Activated CD4-positive, alpha-beta T cell treated with anti-CD3 and anti-CD28 coated beads, Interleukin-2, amount 50 U/mL, for 24 hours (primary cell): ENCODE measurements at regions not wholly inside any gene's neighbourhood (a gene's known extent, or its start where the extent isn't known, plus 50 kb on each side); places are given as distances from the start of the nearest gene placed in this dataset.
"Not testable (repeated sequence)": the region's sequence is repeated elsewhere in the genome, so short reads cannot be mapped to it uniquely, and the experiment has no call there.

Experiments
- DNase-seq, 2 donors: peaks; one replicate each; pipeline ENCODE4 v3.0.0-alpha.2; 2020; ENCODE audit warnings: low read depth in 1 of 2, low spot score in 1 of 2

DNA sequence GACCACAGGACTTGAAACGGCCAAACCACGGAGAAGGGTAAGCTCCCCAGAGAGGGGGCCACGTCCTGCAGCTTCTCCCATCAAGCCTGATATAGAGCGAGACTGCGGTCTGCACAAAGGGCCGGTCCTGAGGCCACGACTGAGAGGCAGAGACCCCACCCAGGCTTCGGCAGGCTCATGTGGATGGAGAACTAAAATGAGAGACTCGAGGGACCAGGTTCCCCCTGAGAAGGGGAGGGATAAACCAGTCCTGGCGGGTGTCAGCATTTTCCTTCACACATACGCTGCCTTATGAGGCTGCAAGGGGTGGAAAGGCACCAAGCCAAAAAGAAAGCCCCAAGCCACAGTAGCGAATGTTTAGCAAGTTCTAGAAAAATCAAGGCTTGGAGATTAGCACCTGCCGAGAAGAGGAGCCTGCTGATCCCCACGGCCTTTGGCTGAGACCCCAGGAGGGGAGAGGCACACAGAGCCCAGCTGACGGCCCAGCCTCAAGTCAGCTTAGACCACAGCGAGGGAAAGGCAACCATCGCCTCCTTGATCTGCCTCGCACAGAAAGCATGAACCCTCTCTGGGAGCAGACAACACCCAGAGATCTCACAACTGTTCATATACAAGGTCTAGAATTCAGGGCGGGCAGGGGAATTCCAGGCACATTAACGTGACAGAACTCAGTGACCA, 92.6 kb upstream of the RNF32 start:
- DNase-seq = no peak

DNA sequence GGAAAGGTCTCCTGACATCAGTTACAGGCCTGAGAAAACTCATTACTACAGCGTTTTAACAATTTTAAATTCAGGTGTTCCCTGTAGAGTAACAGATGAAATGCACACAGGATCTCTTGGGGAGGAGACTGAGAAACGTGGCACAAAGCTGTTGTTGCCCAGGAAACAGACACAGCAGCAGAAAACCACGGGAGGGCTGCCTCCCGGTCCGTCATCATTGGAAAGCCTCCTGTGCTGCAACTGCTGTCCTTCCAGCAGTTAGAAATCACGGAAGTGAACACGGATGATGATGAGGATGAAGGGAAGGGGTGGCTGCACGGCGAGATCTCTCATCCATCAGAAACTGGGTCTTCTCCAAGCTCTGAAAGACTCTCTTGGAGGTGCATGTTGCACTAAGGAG, 94.6 kb upstream of the RNF32 start:
- DNase-seq = no peak

DNA sequence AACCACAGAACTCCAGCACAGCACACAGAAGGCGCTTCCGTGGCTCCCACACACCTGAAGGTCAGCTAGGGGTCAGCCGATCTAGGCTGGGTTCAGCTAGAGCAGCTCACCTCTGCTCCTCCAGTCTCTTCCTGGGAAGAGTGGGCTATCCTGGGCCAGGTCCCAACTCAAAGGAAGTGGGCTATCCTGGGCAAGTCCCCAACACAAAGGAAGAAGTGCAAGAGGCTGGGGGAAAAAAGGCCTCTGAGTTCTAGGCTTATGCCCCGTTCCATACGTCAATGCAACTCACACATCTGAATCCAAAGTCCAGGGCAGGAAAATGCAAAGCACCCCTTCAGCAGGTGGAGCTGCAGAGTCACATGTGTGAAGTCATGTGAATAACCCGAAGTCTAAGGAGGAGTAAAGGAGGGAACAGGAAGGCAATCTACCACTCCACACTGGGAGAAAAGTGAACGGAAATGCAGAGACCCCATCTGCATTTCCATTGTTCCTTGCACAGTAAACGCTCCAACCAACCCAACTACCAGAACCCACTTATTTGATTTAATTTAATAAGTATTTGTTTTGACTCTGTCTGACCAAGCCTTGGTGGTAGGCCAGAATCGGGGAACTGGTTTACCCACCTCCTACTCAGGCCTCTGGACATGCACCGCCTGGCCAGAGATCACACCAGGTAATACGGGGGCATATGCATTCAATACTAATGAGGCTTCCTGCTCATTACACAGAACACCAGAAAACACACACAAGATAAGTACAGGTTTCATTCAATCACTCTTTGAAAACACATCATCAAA, 95.5 kb upstream of the RNF32 start:
- no peak for DNase-seq

DNA sequence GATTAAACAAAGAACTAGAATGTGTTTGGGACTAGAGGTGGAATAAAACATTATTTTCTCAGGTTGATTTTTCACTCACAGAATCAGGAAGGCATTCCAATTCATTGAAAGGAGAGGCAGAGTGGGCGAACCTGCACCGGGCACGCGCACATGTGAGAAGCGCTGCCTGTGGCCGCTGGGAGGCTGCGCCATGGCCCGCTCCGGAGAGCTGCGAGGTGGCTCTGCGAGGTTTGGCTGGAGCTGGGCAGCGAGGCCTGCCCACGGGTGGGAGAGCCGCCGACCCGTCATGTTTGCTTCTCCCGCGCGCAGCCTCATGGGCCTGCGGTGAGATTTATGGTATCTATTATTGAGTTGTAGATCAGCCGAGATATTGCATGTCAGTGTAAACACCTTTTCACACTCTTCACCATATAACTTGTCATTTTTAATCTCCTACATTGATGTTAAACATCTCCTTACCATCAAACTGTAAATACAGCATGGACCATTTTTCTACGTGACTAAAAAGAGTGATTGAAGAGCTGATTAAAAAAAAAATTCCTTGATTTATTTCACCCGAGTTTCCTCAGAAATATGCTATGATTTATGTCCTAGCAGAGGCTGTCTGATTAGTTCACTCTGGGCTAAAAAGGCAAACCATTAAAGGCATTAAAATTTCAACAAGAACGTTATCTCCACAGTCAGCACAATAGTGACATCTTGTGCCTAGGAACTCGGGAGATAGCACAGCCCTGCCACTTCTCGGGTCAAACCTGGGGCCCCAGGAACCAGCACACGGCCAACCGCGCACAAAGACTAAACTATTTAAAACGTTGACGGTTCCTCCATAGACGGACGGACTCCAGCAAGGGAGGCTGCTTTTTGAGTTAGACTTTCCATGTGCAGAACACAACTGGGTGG, 96.6 kb upstream of the RNF32 start:
- no peak for DNase-seq

- DNase-seq = no peak
Observed at GRCh38 chr7:156540619-156541165, 99.9 kb upstream of the RNF32 start.

GRCh38 chr7:156539999-156540398, 100.6 kb upstream of the RNF32 start:
- no peak for DNase-seq

- no peak for DNase-seq
Observed at GRCh38 chr7:156537006-156537405, 103.6 kb upstream of the RNF32 start.

GRCh38 chr7:156534925-156535324, 105.6 kb upstream of the RNF32 start:
- no peak for DNase-seq

- no peak for DNase-seq
Observed at GRCh38 chr7:156533964-156534363, 106.6 kb upstream of the RNF32 start.

DNA sequence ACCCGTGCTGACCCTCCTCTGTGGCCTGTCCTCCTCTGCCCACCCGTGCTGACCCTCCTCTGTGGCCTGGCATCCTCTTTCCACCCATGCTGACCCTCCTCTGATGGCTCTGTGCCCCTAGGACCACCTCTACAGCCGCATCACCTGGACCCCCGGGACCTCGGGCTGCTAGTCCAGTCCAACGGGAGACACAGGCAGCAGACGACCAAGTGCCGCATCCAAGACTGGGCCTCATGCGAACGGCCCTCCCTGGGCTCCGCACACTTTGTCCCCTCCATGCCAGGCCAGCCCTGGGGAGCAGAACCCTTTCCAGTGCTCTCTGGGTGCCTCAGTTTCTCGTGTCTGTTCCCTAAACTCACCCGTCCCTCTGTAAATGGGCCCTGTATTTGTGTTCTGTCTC, 107.2 kb upstream of the RNF32 start:
- no peak for DNase-seq

DNA sequence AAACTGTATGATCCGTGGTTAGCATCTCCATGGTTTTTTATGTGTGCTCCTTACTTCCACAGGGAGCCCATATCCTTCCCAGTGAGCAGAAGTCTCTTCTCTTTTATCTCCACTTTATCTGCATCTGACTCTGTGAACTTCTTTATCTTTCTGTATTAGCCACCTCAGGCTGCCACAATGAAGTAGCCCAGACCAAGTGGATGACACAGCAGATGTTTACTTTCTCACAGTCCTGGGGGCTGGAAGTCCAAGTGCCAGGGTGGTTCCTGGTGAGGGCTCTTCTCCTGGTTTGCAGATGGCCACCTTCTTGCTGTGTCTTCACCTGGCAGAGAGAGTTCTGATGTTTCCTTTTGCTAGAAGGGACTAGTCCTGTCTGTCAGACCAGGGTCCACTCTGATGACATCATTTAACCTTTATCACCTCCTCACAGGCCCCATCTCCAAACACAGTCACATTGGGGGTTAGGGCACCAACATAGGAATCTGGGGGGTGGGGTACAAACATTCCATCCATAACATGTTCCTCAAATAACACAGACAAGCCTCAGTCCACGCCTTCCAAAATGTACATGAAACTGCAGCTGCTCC, 108.5 kb upstream of the RNF32 start:
- DNase-seq = no peak

DNA sequence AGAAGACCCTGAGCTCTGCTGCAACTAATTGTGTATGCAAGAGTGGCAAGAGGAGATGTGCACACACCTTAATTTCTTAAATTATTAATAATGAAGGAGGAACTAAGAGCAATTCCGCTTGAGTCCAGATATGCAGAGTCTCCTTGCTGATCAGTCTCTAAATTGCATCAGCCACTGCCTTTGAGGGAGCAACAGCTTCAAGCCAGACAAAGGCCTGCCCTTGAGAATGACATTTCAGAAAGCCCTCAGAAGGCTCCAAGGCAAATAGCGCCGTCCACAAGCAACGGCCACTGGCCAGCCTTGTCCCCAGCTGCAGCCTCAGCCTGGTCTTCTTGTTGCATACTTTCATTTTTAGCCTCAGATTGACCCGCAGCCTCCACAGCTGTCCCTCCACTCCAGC, 110.6 kb upstream of the RNF32 start:
- DNase-seq = no peak

GRCh38 chr7:156527458-156527890, 113.1 kb upstream of the RNF32 start:
- no peak for DNase-seq

DNA sequence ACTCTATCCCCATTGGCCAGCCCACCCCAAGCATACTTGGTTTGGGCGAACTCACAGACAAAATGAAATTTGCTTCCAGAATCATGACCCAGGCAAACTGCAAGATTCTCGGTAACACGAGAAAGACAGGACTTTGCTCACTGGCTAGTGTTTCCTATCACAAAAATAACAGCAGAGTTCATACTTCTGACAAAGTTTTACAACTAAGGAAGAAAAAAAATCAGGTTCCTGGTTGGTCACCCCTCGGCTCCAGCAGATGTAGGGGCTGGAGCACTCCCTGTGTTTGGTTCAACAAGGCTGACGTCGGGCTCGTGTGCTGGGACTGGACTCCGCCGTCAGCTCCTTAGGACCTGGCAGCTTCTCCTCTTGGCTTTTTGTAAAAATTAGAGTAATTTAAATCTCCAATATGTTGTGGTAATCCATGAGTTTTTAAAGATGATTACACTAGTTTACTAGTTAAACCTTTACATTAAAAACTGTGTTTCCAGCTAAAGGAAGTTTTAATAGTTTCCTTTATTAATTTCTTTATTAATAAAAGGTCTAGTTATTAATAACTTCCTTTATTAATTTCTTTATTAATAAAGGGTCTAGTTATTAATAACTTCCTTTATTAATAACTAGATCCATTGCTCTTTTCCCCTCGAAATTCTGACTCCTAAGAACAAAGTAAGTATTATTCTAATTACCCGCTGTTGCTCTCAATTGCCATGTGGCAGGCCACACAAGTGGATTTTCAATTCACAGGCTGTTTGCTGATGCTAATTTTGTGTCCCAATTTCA, 115.6 kb upstream of the RNF32 start:
- no peak for DNase-seq

GRCh38 chr7:156523447-156524048, 117.0 kb upstream of the RNF32 start:
- no peak for DNase-seq

- no peak for DNase-seq
Observed at GRCh38 chr7:156522801-156523200, 117.8 kb upstream of the RNF32 start.

DNA sequence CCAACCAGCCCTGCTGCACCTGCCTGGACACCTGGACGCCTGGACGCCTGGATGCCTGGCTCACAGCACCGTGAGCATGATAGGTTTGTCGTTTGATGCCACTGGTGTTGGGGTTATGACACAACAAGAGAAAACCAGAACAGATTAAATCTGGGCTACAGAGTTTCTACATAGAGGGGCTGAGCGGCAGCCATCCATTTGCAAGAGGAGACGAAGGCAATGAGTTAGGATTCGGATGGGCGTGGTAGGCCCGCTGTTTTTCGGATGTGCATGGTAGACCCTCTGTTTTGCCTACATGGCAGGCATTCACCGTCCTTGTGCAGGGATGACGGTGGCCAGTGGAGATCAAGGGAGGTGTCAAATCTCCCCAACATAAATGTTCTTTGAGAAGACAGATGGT, 121.5 kb upstream of the RNF32 start:
- DNase-seq = no peak

DNA sequence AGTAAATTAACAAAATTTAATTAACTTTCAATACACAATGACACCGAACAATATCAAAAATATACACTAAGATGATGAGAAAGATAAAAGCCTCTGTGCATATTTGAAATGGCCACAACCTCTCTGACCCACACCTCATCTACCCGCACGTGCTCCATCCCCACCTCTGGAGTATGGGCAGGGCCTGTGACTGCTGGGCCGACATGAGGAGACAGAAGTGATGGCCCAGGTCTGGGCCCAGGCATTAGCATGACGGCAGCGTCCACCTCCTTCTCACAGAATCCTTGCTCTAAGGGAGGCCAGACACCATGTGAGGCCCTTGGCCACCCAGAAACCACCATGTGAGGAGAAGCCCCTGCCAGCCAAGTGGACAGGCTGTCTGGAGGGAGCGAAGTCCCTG, 122.1 kb upstream of the RNF32 start:
- no peak for DNase-seq

GRCh38 chr7:156517858-156518257, 122.7 kb upstream of the RNF32 start:
- not testable (repeated sequence) for DNase-seq
